PC-3 (cell line): ENCODE measurements at regions not wholly inside any gene's neighbourhood (a gene's known extent, or its start where the extent isn't known, plus 50 kb on each side); places are given as distances from the start of the nearest gene placed in this dataset.

ENCODE experiments used
- ATAC-seq: fragments of 200-7000 bp; cut with Tn5 transposase; 2 replicates; pipeline ENCODE4 v1.9.1; 2020; ENCODE audit warnings: mild to moderate bottlenecking, moderate library complexity
- BruUV-seq: library from RNA; stranded (reverse); fragments of 400-500 nt; replicated peaks from 2 replicates; lab custom pipeline; 2021; lab: Mats Ljungman, UMichigan
- CTCF ChIA-PET: fragments of 300-600 bp; sonication (Branson Sonifier 250); formaldehyde crosslinking; loops from one replicate; lab custom pipeline; 2022; ENCODE audit warnings: antibody characterized with exemption; lab: Charles Lee
- POLR2A ChIA-PET: fragments of 300-600 bp; sonication (Branson Sonifier 250); formaldehyde crosslinking; loops from one replicate; lab custom pipeline; 2022; ENCODE audit warnings: antibody characterized with exemption; ENCODE audit not compliant: unreplicated experiment; lab: Charles Lee
- DNase-seq: peaks from one replicate; pipeline ENCODE4 v3.0.0-alpha.2; 2015
- H2AFZ ChIP-seq: fragments of 300-600 bp; sonication (generic); 2 replicates; pipeline ENCODE4 v1.6.0; 2016; ENCODE audit warnings: antibody characterized with exemption, low read length
- H3F3A ChIP-seq: fragments of 300-600 bp; sonication (generic); one replicate; pipeline ENCODE4 v1.6.0; 2017; ENCODE audit warnings: antibody characterized with exemption, low read length, control low read depth, mild to moderate bottlenecking; ENCODE audit not compliant: unreplicated experiment
- H3K27ac ChIP-seq: fragments of 300-600 bp; sonication (generic); 2 replicates; pipeline ENCODE4 v1.5.1; 2016; ENCODE audit warnings: mild to moderate bottlenecking, low read length
- H3K27me3 ChIP-seq: fragments of 300-600 bp; sonication (generic); 2 replicates; pipeline ENCODE4 v1.6.1; 2016; ENCODE audit warnings: low read length, mixed read lengths
- H3K36me3 ChIP-seq: fragments of 300-600 bp; sonication (generic); 2 replicates; pipeline ENCODE4 v1.6.1; 2016; ENCODE audit warnings: low read depth, mixed run types, low read length, mixed read lengths
- H3K4me1 ChIP-seq: fragments of 300-600 bp; sonication (generic); 2 replicates; pipeline ENCODE4 v1.5.1; 2016; ENCODE audit warnings: low read length; ENCODE audit not compliant: insufficient read depth
- H3K4me2 ChIP-seq: fragments of 300-600 bp; sonication (generic); 2 replicates; pipeline ENCODE4 v1.6.0; 2016; ENCODE audit warnings: low read length
- H3K4me3 ChIP-seq: fragments of 300-600 bp; sonication (generic); 2 replicates; pipeline ENCODE4 v1.5.1; 2016; ENCODE audit warnings: mild to moderate bottlenecking, low read length, mixed read lengths
- H3K79me2 ChIP-seq: fragments of 300-600 bp; sonication (generic); 2 replicates; pipeline ENCODE4 v1.6.1; 2017; ENCODE audit warnings: low read length, mixed read lengths
- H3K9ac ChIP-seq: fragments of 300-600 bp; sonication (generic); 2 replicates; pipeline ENCODE4 v1.6.0; 2016; ENCODE audit warnings: mild to moderate bottlenecking, low read length
- H3K9me2 ChIP-seq: fragments of 300-600 bp; sonication (generic); replicated peaks from 2 replicates; pipeline ENCODE4 v1.6.1; 2016; ENCODE audit warnings: mixed run types, low read length, mixed read lengths
- H3K9me3 ChIP-seq: fragments of 300-600 bp; sonication (generic); 2 replicates; pipeline ENCODE4 v1.6.1; 2016; ENCODE audit warnings: low read length, mixed read lengths
- H4K20me1 ChIP-seq: fragments of 300-600 bp; sonication (generic); 2 replicates; pipeline ENCODE4 v1.6.1; 2016; ENCODE audit warnings: low read length, mixed read lengths
- CTCF ChIP-seq: fragments of 300-600 bp; sonication (generic); conservative IDR thresholded peaks from 2 replicates; pipeline ENCODE4 v1.5.1; 2017; ENCODE audit warnings: antibody characterized with exemption, low read depth, mild to moderate bottlenecking, low read length
- EZH2 ChIP-seq: fragments of 300-600 bp; sonication (generic); IDR thresholded peaks from one replicate; pipeline ENCODE4 v1.6.1; 2017; ENCODE audit warnings: antibody characterized with exemption, mild to moderate bottlenecking, low read length; ENCODE audit not compliant: unreplicated experiment
- EZH2phosphoT487 ChIP-seq: fragments of 300-600 bp; sonication (generic); IDR thresholded peaks from 2 replicates; pipeline ENCODE4 v1.6.1; 2018; ENCODE audit warnings: mild to moderate bottlenecking, antibody characterized with exemption, low read length, borderline replicate concordance
- intact Hi-C: fragments of 100-400 bp; cut with micrococcal nuclease; formaldehyde crosslinking; loops from 2 replicates; pipeline ENCODE4 v1.9.0; 2023

GRCh38 chr15:96253006-96253747 lies 77.3 kb upstream of the NR2F2 start:
- Histone ChIP-seq H3K27me3 (no peaks in the 10 kb centered on the region), H3K79me2 (no peaks in the 10 kb centered on the region), H3K4me2 (no peak overlapping the region), H3K9ac (no peak overlapping the region), H3K9me3 (no peaks in the 10 kb centered on the region), H4K20me1 (no peaks in the 10 kb centered on the region), H3K4me3 (no peak overlapping the region), H3K9me2 (no peaks in the 10 kb centered on the region), H2AFZ (no peak overlapping the region), H3K4me1 (no peaks in the 10 kb centered on the region), H3F3A (no peaks in the 10 kb centered on the region), H3K27ac (no peak overlapping the region), H3K36me3 (no peaks in the 10 kb centered on the region)
- ChIA-PET CTCF (no interaction called here), POLR2A (interaction anchor here (0.7 kb wide), 1 partner anchor 20 kb away, joined by 6 read pairs; no protein-coding TSS in a partner anchor)
- intact Hi-C loops = no loop called here
- no peak for TF ChIP-seq EZH2phosphoT487
- TF ChIP-seq CTCF = no peak
- no peak for TF ChIP-seq EZH2
- no peak for ATAC-seq
- DNase-seq = no peak
- no TSS peak for BruUV-seq

- CTCF ChIA-PET = no interaction called here
- H3K4me3 ChIP-seq = no peak overlapping the region
Observed at GRCh38 chr15:96254173-96254572, 76.3 kb upstream of the NR2F2 start.

More at GRCh38 chr15:96254173-96254572, 76.3 kb upstream of the NR2F2 start:
- Histone ChIP-seq H3K4me2 (no peak overlapping the region), H3K9me2 (no peaks in the 10 kb centered on the region), H3K79me2 (no peaks in the 10 kb centered on the region), H4K20me1 (no peaks in the 10 kb centered on the region), H3K27ac (no peak overlapping the region), H3K9ac (no peak overlapping the region), H3K36me3 (no peaks in the 10 kb centered on the region), H2AFZ (no peak overlapping the region), H3K9me3 (no peaks in the 10 kb centered on the region), H3F3A (no peaks in the 10 kb centered on the region), H3K4me1 (no peaks in the 10 kb centered on the region), H3K27me3 (no peaks in the 10 kb centered on the region)
- TF ChIP-seq EZH2phosphoT487 (no peak), EZH2 (no peak), CTCF (no peak)
- intact Hi-C loops = no loop called here
- BruUV-seq = no TSS peak
- ATAC-seq = no peak
- POLR2A ChIA-PET = no interaction called here
- no peak for DNase-seq
